ENCODE measurements at regions not wholly inside any gene's neighbourhood (a gene's known extent, or its start where the extent isn't known, plus 50 kb on each side); places are given as distances from the start of the nearest gene placed in this dataset.

DNA sequence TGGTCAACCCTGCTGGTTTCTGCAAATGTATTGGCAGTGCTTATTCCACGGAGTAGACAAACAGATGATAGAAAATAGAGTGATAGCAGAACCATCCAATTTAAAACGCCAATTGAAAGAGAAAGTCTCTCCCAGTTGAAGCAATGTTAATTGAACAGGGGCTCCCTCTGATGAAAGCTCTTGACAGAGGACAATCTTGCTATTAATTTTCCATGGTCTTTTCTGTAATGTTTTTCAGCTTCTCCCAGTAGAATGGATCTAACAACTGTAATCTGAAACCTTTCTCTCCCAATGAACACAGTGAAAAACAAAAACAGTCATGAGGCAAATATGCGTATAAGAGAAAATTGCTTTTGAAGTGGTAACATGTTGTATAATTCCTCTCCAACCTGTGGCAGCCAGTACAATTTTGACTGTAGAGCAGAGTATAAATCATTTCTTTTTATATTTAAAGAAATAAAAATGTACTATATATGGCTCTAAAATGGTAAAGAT, 225.1 kb upstream of the GALNTL6 start:
- Histone ChIP-seq H3K9ac (replicated peaks in 1 of 4; ENCODE audit: extremely low read depth in 1 of 4, low read depth in 3 of 4, low read length in 3 of 4) (no peak overlapping the region), H4K8ac (ENCODE audit: extremely low read depth, insufficient read depth, low read length) (no peak overlapping the region), H2BK120ac (replicated peaks; ENCODE audit: low read depth, low read length) (no peak overlapping the region), H3K23ac (ENCODE audit: insufficient read length) (no peak overlapping the region), H4K5ac (ENCODE audit: insufficient read length, low read depth, low read length) (no peak overlapping the region), H2BK15ac (ENCODE audit: low read length) (no peak overlapping the region), H4K91ac (replicated peaks; ENCODE audit: insufficient read length, low read length) (no peak overlapping the region), H3K36me3 (ENCODE audit: control insufficient read depth in 2 of 4, insufficient read depth in 4 of 4, low read length in 3 of 4) (no peaks in the 10 kb centered on the region), H3K56ac (replicated peaks; ENCODE audit: insufficient read length, low read depth, low read length) (no peak overlapping the region), H2AK5ac (ENCODE audit: low read depth, low read length) (no peak overlapping the region), H4K20me1 (replicated peaks in 1 of 2; ENCODE audit: control insufficient read depth in 1 of 2, insufficient read depth in 2 of 2, low read length in 2 of 2) (no peaks in the 10 kb centered on the region), H3K79me2 (ENCODE audit: control insufficient read depth in 1 of 2, insufficient read depth in 2 of 2, low read length in 2 of 2) (no peaks in the 10 kb centered on the region), H3K18ac (ENCODE audit: extremely low read depth, low read length) (no peak overlapping the region), H3K79me1 (ENCODE audit: low read depth, low read length) (no peaks in the 10 kb centered on the region), H3K4me3 (ENCODE audit: extremely low read depth in 1 of 4, insufficient read depth in 2 of 4, low read depth in 3 of 4, low read length in 4 of 4) (no peak overlapping the region), H2BK20ac (ENCODE audit: low read length) (no peak overlapping the region), H2BK12ac (ENCODE audit: low read depth, low read length) (no peak overlapping the region), H2BK5ac (ENCODE audit: low read depth, low read length) (no peak overlapping the region), H3K27ac (ENCODE audit: low read depth, low read length) (no peak overlapping the region), H3K9me3 (ENCODE audit: insufficient read depth in 2 of 2, low read depth in 1 of 2, low read length in 1 of 2) (no peaks in the 10 kb centered on the region), H2AFZ (ENCODE audit: low read length) (peak overlapping the region; percentile 30; the same call in 1 of the 2 replicates), H3K4me1 (replicated peaks in 1 of 4; ENCODE audit: control insufficient read depth in 3 of 4, insufficient read depth in 4 of 4, low read length in 3 of 4) (no peaks in the 10 kb centered on the region; a peak in 3 of 7 replicates), H3K23me2 (ENCODE audit: low read depth, low read length) (no peaks in the 10 kb centered on the region), H3K4ac (replicated peaks; ENCODE audit: insufficient read length, low read depth, low read length) (no peak overlapping the region), H3K4me2 (ENCODE audit: insufficient read depth in 1 of 2, low read depth in 2 of 2, low read length in 2 of 2) (no peak overlapping the region), H3K14ac (ENCODE audit: insufficient read length) (no peak overlapping the region), H3K27me3 (replicated peaks in 1 of 4; ENCODE audit: control insufficient read depth in 3 of 4, extremely low read depth in 1 of 4, insufficient read depth in 3 of 4, low read length in 3 of 4) (no peaks in the 10 kb centered on the region)
- ChIA-PET POLR2A (ENCODE audit: partially characterized antibody) (no interaction called here), CTCF (ENCODE audit: partially characterized antibody) (no interaction called here)
- FAIRE-seq (no peak), DNase-seq (ENCODE audit: low read depth in 1 of 2, low spot score in 2 of 2) (no peak)
- TF ChIP-seq JUN (IDR thresholded peaks at IDR 0.05; ENCODE audit: low read depth, low read length) (no peak), ATF2 (IDR thresholded peaks at IDR 0.05; ENCODE audit: low read length) (no peak), BRCA1 (IDR thresholded peaks at IDR 0.05; ENCODE audit: low read depth, low read length) (no peak), SRF (IDR thresholded peaks at IDR 0.05; ENCODE audit: low read depth, low read length) (no peak), TAF1 (IDR thresholded peaks at IDR 0.05; ENCODE audit: low read depth, low read length) (no peak), POU5F1 (IDR thresholded peaks at IDR 0.05; ENCODE audit: low read depth, low read length) (no peak), RFX5 (IDR thresholded peaks at IDR 0.05; ENCODE audit: borderline replicate concordance, low read depth, low read length) (no peak), KDM5A (IDR thresholded peaks at IDR 0.05; ENCODE audit: low read length) (no peak), SIN3A (conservative IDR thresholded peaks at IDR 0.05 in 1 of 2, IDR thresholded peaks at IDR 0.05 in 1 of 2; ENCODE audit: low read depth in 1 of 2, low read length in 2 of 2) (no peak)
- WGBS, 2 experiments (ENCODE audit: extremely low coverage in 1 of 2, insufficient coverage in 1 of 2, insufficient read length in 1 of 2, insufficient replicate concordance in 2 of 2, low coverage in 1 of 2, low lambda C conversion rate in 2 of 2, missing lambda C conversion rate in 1 of 2) = 90% methylated on average over 3 of the region's 3 CpGs; no CpG with 5 or more reads in 1 of the 2 experiments
